Neural cell (in vitro differentiated cells): ENCODE measurements at regions not wholly inside any gene's neighbourhood (a gene's known extent, or its start where the extent isn't known, plus 50 kb on each side); places are given as distances from the start of the nearest gene placed in this dataset.

ENCODE experiments used
- CTCF ChIP-seq: fragments of 450-650 bp; IDR thresholded peaks from 2 replicates; pipeline ENCODE4 v1.5.1; 2014; ENCODE audit warnings: antibody characterized with exemption, mild to moderate bottlenecking, moderate library complexity; ENCODE audit not compliant: poor library complexity, severe bottlenecking
- EZH2 ChIP-seq: fragments of 200-600, 300-800 bp; shearing (Covaris generic), sonication (generic); IDR thresholded peaks from 2 replicates; pipeline ENCODE4 v1.6.1; 2014; ENCODE audit warnings: antibody characterized with exemption, low read length, borderline replicate concordance, mild to moderate bottlenecking; ENCODE audit not compliant: insufficient read depth, poor library complexity, severe bottlenecking
- RAD21 ChIP-seq: fragments of 450-650 bp; conservative IDR thresholded peaks from 2 replicates; pipeline ENCODE4 v1.6.1; 2014; ENCODE audit warnings: antibody characterized with exemption, mild to moderate bottlenecking, moderate library complexity
- SMC3 ChIP-seq: fragments of 450-650 bp; conservative IDR thresholded peaks from 2 replicates; pipeline ENCODE4 v1.6.1; 2014; ENCODE audit warnings: antibody characterized with exemption, mild to moderate bottlenecking, moderate library complexity; ENCODE audit not compliant: poor library complexity

- no peak for TF ChIP-seq SMC3
- no peak for TF ChIP-seq EZH2
- no peak for TF ChIP-seq CTCF
- no peak for TF ChIP-seq RAD21
These were observed 98.5 kb upstream of the TMEM170B start for GRCh38 chr6:11439017-11439420.
